Endothelial cell (in vitro differentiated cells): ENCODE measurements at regions not wholly inside any gene's neighbourhood (a gene's known extent, or its start where the extent isn't known, plus 50 kb on each side); places are given as distances from the start of the nearest gene placed in this dataset.
"Not testable (repeated sequence)": the region's sequence is repeated elsewhere in the genome, so short reads cannot be mapped to it uniquely, and the experiment has no call there.

Experiments used
- DNase-seq: peaks from one replicate; pipeline ENCODE4 v3.0.0; 2021; ENCODE audit warnings: low spot score
- H3K27ac Mint-ChIP-seq: one replicate; pipeline ENCODE4 v1.8.0; 2021; ENCODE audit warnings: mixed read lengths, inconsistent platforms; ENCODE audit not compliant: unreplicated experiment
- H3K27me3 Mint-ChIP-seq: one replicate; pipeline ENCODE4 v1.8.0; 2021; ENCODE audit warnings: mild to moderate bottlenecking, moderate library complexity, mixed read lengths, inconsistent platforms; ENCODE audit not compliant: unreplicated experiment
- H3K36me3 Mint-ChIP-seq: one replicate; pipeline ENCODE4 v1.8.0; 2021; ENCODE audit warnings: mild to moderate bottlenecking, low read depth, mixed read lengths, inconsistent platforms; ENCODE audit not compliant: unreplicated experiment
- H3K4me1 Mint-ChIP-seq: one replicate; pipeline ENCODE4 v1.8.0; 2021; ENCODE audit warnings: mild to moderate bottlenecking, mixed read lengths, inconsistent platforms; ENCODE audit not compliant: unreplicated experiment
- H3K4me3 Mint-ChIP-seq: one replicate; pipeline ENCODE4 v1.8.0; 2021; ENCODE audit warnings: mild to moderate bottlenecking, mixed read lengths, inconsistent platforms; ENCODE audit not compliant: unreplicated experiment
- H3K9me3 Mint-ChIP-seq: one replicate; pipeline ENCODE4 v1.8.0; 2021; ENCODE audit warnings: mixed read lengths, inconsistent platforms; ENCODE audit not compliant: unreplicated experiment
- TF ChIP-seq, protein P1 (sequence below): fragments of 200-600 bp; sonication (generic); IDR thresholded peaks from one replicate; pipeline ENCODE4 v1.5.0; 2021; ENCODE audit warnings: antibody characterized with exemption; ENCODE audit not compliant: unreplicated experiment

DNA sequence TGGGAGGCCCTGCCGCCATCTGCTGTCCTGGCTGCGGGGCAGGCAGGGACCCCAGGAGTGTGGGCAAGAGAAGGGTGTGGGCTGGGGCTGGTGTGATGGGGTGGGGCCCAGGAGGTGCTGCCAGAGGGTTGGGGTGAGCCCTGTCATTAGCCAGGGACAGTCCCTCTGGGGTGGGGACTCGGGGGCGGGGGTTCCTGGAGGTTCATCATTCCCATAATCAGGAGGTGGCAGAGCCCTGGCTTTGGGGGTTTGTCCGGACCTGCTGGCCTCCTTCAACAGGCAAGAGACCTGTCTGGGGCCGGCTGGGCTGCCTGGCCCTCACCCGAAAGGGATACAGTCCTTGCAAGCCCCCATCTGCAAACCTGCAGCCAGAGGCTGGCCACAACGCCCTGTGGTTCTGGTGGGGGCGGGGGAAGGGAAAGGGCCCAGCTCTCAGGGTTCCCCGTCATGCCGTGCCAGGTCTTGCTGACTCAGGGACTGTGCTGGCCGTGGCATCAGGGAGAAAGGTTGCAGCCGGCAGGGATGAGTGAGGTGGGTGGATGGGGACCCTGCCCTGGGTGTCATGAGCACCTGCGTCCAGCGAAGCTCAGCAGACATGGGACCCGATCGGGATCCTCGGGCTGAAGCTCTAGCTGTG, 65.2 kb downstream of the MRPL36 start:
- Mint-ChIP-seq H3K27ac (no peak overlapping the region), H3K27me3 (peaks cover 6% of the 10 kb centered on the region), H3K36me3 (peaks cover 5% of the 10 kb centered on the region), H3K9me3 (no peaks in the 10 kb centered on the region), H3K4me3 (no peak overlapping the region), H3K4me1 (no peaks in the 10 kb centered on the region)
- peak; percentile 1 for DNase-seq
- TF ChIP-seq, protein P1, sequence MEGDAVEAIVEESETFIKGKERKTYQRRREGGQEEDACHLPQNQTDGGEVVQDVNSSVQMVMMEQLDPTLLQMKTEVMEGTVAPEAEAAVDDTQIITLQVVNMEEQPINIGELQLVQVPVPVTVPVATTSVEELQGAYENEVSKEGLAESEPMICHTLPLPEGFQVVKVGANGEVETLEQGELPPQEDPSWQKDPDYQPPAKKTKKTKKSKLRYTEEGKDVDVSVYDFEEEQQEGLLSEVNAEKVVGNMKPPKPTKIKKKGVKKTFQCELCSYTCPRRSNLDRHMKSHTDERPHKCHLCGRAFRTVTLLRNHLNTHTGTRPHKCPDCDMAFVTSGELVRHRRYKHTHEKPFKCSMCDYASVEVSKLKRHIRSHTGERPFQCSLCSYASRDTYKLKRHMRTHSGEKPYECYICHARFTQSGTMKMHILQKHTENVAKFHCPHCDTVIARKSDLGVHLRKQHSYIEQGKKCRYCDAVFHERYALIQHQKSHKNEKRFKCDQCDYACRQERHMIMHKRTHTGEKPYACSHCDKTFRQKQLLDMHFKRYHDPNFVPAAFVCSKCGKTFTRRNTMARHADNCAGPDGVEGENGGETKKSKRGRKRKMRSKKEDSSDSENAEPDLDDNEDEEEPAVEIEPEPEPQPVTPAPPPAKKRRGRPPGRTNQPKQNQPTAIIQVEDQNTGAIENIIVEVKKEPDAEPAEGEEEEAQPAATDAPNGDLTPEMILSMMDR, result no peak

- TF ChIP-seq, protein P1, result no peak
- Mint-ChIP-seq H3K36me3 (peaks cover 5% of the 10 kb centered on the region), H3K27me3 (peaks cover 6% of the 10 kb centered on the region), H3K4me3 (no peak overlapping the region), H3K4me1 (no peaks in the 10 kb centered on the region), H3K9me3 (no peaks in the 10 kb centered on the region), H3K27ac (no peak overlapping the region)
- DNase-seq, result peak; percentile 2
Observed at GRCh38 chr5:1733369-1733768, 66.3 kb downstream of the MRPL36 start.

DNA sequence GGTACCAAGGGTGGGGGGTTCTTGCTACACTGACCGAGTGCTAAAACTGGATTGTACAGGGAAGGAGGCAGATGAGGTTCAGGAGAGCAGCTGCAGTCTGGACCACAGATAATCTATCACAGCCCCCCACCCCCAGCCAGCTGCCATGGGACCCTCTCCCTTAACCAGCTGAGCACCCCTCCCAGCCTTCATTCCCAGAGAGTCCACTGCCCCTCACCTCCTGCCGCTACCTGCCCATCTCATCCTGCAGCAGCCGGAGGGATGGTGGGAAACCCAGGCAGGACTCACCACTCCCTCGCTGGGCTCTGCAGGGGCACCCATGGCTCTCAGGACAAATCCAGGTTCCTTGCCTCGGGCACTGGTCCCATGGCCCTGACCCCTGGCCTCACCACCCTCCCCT, 66.7 kb downstream of the MRPL36 start:
- H3K27me3 Mint-ChIP-seq, result peaks cover 6% of the 10 kb centered on the region
- no peak overlapping the region for H3K4me3 Mint-ChIP-seq

GRCh38 chr5:1732238-1732941, 67.2 kb downstream of the MRPL36 start:
- Mint-ChIP-seq H3K4me3 (no peak overlapping the region), H3K27me3 (peaks cover 9% of the 10 kb centered on the region)
- TF ChIP-seq, protein P1, result no peak

More for the DNA sequence above, 66.7 kb downstream of the MRPL36 start:
- H3K9me3 Mint-ChIP-seq, result no peaks in the 10 kb centered on the region
- no peaks in the 10 kb centered on the region for H3K4me1 Mint-ChIP-seq
- H3K36me3 Mint-ChIP-seq, result peaks cover 5% of the 10 kb centered on the region
- DNase-seq, result peak; percentile 1
- TF ChIP-seq, protein P1, result no peak
- no peak overlapping the region for H3K27ac Mint-ChIP-seq

DNA sequence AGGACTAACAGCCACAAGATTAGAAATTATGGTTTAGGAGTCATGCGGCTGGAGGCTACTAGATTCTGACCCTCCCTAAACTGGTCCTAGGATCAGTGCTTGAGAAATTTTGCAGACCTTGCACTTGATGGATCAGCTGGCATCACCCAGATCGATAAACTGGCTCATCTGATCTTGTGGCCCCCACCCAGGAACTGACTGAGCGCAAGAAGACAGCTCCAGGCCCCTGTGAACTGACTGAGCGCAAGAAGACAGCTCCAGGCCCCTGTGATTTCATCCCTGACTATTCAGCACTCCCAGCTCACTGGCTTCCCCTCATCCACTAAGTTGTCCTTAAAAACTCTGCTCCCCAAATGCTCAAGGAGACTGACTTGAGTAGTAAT, 67.8 kb downstream of the MRPL36 start:
- H3K4me3 Mint-ChIP-seq, H3K4me1 Mint-ChIP-seq, H3K27ac Mint-ChIP-seq, H3K27me3 Mint-ChIP-seq, H3K36me3 Mint-ChIP-seq, DNase-seq, H3K9me3 Mint-ChIP-seq: not testable (repeated sequence)

More at GRCh38 chr5:1732238-1732941, 67.2 kb downstream of the MRPL36 start:
- peak; percentile 2 for DNase-seq
- Mint-ChIP-seq H3K36me3 (peaks cover 5% of the 10 kb centered on the region), H3K27ac (no peak overlapping the region), H3K4me1 (no peaks in the 10 kb centered on the region), H3K9me3 (no peaks in the 10 kb centered on the region)
